Cerebellar cortex (tissue), 1 donor: ENCODE measurements at regions not wholly inside any gene's neighbourhood (a gene's known extent, or its start where the extent isn't known, plus 50 kb on each side); places are given as distances from the start of the nearest gene placed in this dataset.
"Not testable (repeated sequence)": the region's sequence is repeated elsewhere in the genome, so short reads cannot be mapped to it uniquely, and the experiment has no call there.

Experiments
- DNase-seq: peaks from one replicate; pipeline ENCODE4 v3.0.0-alpha.2; 2015; ENCODE audit warnings: low spot score

- DNase-seq: no peak
Measured at GRCh38 chr11:36791957-36792356, 193.9 kb upstream of the RAG2 start.

- no peak for DNase-seq
Measured at GRCh38 chr11:36790526-36790925, 192.5 kb upstream of the RAG2 start.

GRCh38 chr11:36783808-36784207 lies 185.8 kb upstream of the RAG2 start:
- no peak for DNase-seq

- DNase-seq: no peak
Measured at GRCh38 chr11:36779791-36780190, 181.8 kb upstream of the RAG2 start.

GRCh38 chr11:36777311-36777710 lies 179.3 kb upstream of the RAG2 start:
- DNase-seq: no peak

GRCh38 chr11:36775756-36776155 lies 177.7 kb upstream of the RAG2 start:
- no peak for DNase-seq

GRCh38 chr11:36775130-36775529 lies 177.1 kb upstream of the RAG2 start:
- DNase-seq: no peak

GRCh38 chr11:36774603-36775002 lies 176.6 kb upstream of the RAG2 start:
- no peak for DNase-seq

GRCh38 chr11:36763187-36763586 lies 165.2 kb upstream of the RAG2 start:
- DNase-seq: no peak

GRCh38 chr11:36757075-36757474 lies 159.0 kb upstream of the RAG2 start:
- no peak for DNase-seq

GRCh38 chr11:36753960-36754359 lies 155.9 kb upstream of the RAG2 start:
- no peak for DNase-seq

- DNase-seq: no peak
Measured at GRCh38 chr11:36751996-36752395, 154.0 kb upstream of the RAG2 start.

GRCh38 chr11:36751335-36751781 lies 153.3 kb upstream of the RAG2 start:
- no peak for DNase-seq

- DNase-seq: no peak
Measured at GRCh38 chr11:36750349-36750748, 152.3 kb upstream of the RAG2 start.

- DNase-seq: no peak
Measured at GRCh38 chr11:36748836-36749235, 150.8 kb upstream of the RAG2 start.

GRCh38 chr11:36746886-36747710 lies 149.1 kb upstream of the RAG2 start:
- peak; percentile 86 for DNase-seq

- DNase-seq: peak; percentile 42
Measured at GRCh38 chr11:36744375-36745168, 146.5 kb upstream of the RAG2 start.

GRCh38 chr11:36743039-36743438 lies 145.0 kb upstream of the RAG2 start:
- no peak for DNase-seq

GRCh38 chr11:36741515-36741914 lies 143.5 kb upstream of the RAG2 start:
- no peak for DNase-seq

- DNase-seq: no peak
Measured at GRCh38 chr11:36738292-36738861, 140.3 kb upstream of the RAG2 start.

GRCh38 chr11:36736103-36736502 lies 138.1 kb upstream of the RAG2 start:
- no peak for DNase-seq

- DNase-seq: not testable (repeated sequence)
Measured at GRCh38 chr11:36733721-36734120, 135.7 kb upstream of the RAG2 start.

GRCh38 chr11:36730761-36731160 lies 132.7 kb upstream of the RAG2 start:
- no peak for DNase-seq
